B cell (primary cell): ENCODE measurements at regions not wholly inside any gene's neighbourhood (a gene's known extent, or its start where the extent isn't known, plus 50 kb on each side); places are given as distances from the start of the nearest gene placed in this dataset.

Experiments
- ATAC-seq: fragments of 200-7000 bp; cut with Tn5 transposase; one replicate; pipeline ENCODE4 v1.10.0; 2021; ENCODE audit warnings: low read depth, mild to moderate bottlenecking, moderate number of reproducible peaks, moderate library complexity
- CTCF ChIA-PET: fragments of 350-600 bp; sonication (Branson Sonifier 250); formaldehyde crosslinking; loops from one replicate; lab custom pipeline; 2021; ENCODE audit warnings: antibody characterized with exemption, inconsistent platforms; lab: Charles Lee
- POLR2A ChIA-PET: fragments of 350-600 bp; sonication (Branson Sonifier 250); formaldehyde crosslinking; loops from one replicate; lab custom pipeline; 2021; ENCODE audit warnings: antibody characterized with exemption; lab: Charles Lee
- DNase-seq: peaks from one replicate; pipeline ENCODE4 v3.0.0; 2013
- H2AFZ ChIP-seq: 2 replicates; pipeline ENCODE4 v1.6.1; 2012; ENCODE audit warnings: mild to moderate bottlenecking, low read depth, low read length; ENCODE audit not compliant: insufficient read depth, poor library complexity, severe bottlenecking
- H3K27ac ChIP-seq, 2 donors: 1 replicate in 1 of 2; 2 replicates in 1 of 2; pipeline ENCODE4 v1.5.1; 2012 to 2013; ENCODE audit warnings: low read length in 2 of 2, mild to moderate bottlenecking in 2 of 2, moderate library complexity in 1 of 2
- H3K27me3 ChIP-seq, 4 experiments: fragments of 200-600 bp in 1 of 4; sonication (generic) in 1 of 4; replicated peaks in 1 of 4; 1 replicate in 2 of 4; 2 replicates in 2 of 4; pipeline versions ENCODE4 v1.6.1 to v1.7.0; 2013 to 2016; ENCODE audit warnings: low read length in 3 of 4, mild to moderate bottlenecking in 2 of 4, mixed read lengths in 1 of 4, moderate library complexity in 1 of 4; ENCODE audit not compliant: insufficient read depth in 4 of 4, control insufficient read depth in 3 of 4; ENCODE audit errors: control extremely low read depth in 1 of 4
- H3K36me3 ChIP-seq, 2 experiments: replicated peaks in 1 of 2; 1 replicate in 1 of 2; 2 replicates in 1 of 2; pipeline versions ENCODE4 v1.6.1 to v1.7.1; 2013; ENCODE audit warnings: low read length in 1 of 2; ENCODE audit not compliant: insufficient read depth in 2 of 2, control insufficient read depth in 1 of 2; ENCODE audit errors: control extremely low read depth in 1 of 2, extremely low read depth in 1 of 2
- H3K4me1 ChIP-seq, 2 donors: fragments of 200-600 bp in 1 of 2; sonication (generic) in 1 of 2; 1 replicate in 1 of 2; 2 replicates in 1 of 2; pipeline versions ENCODE4 v1.5.1 to v1.6.1; 2013 to 2017; ENCODE audit warnings: low read length in 2 of 2; ENCODE audit not compliant: control insufficient read depth in 2 of 2, insufficient read depth in 2 of 2
- H3K4me2 ChIP-seq: replicated peaks from 2 replicates; pipeline ENCODE3; 2012; ENCODE audit warnings: mild to moderate bottlenecking, low read depth, low read length; ENCODE audit not compliant: poor library complexity, severe bottlenecking
- H3K4me3 ChIP-seq, 5 experiments: fragments of 200-600 bp in 1 of 5; sonication (generic) in 1 of 5; 1 replicate in 3 of 5; 2 replicates in 2 of 5; pipeline versions ENCODE4 v1.5.1 to v1.7.0; 2011 to 2016; ENCODE audit warnings: low read length in 4 of 5, mild to moderate bottlenecking in 4 of 5, low read depth in 2 of 5, control low read depth in 1 of 5, moderate library complexity in 1 of 5; ENCODE audit not compliant: insufficient read depth in 1 of 5; ENCODE audit errors: control extremely low read depth in 1 of 5, extremely low read depth in 1 of 5
- H3K79me2 ChIP-seq: fragments of 200-600 bp; sonication (generic); one replicate; pipeline ENCODE4 v1.6.0; 2016; ENCODE audit warnings: low read length; ENCODE audit not compliant: control insufficient read depth, insufficient read depth
- H3K9ac ChIP-seq: fragments of 200-600 bp; sonication (generic); 2 replicates; pipeline ENCODE4 v1.6.1; 2017; ENCODE audit warnings: mild to moderate bottlenecking, low read length, moderate library complexity
- H3K9me3 ChIP-seq, 3 donors: one replicate each; pipeline versions ENCODE4 v1.6.1 to v1.7.1; 2013; ENCODE audit warnings: low read length in 2 of 3; ENCODE audit not compliant: control insufficient read depth in 2 of 3, insufficient read depth in 1 of 3; ENCODE audit errors: control extremely low read depth in 1 of 3
- H4K20me1 ChIP-seq: 2 replicates; pipeline ENCODE4 v1.6.0; 2012; ENCODE audit warnings: mild to moderate bottlenecking, low read length; ENCODE audit not compliant: insufficient read depth, control insufficient read depth, poor library complexity, severe bottlenecking
- H3K27ac Mint-ChIP-seq: one replicate; pipeline ENCODE4 v1.8.0; 2021; ENCODE audit warnings: mixed read lengths
- H3K27me3 Mint-ChIP-seq: one replicate; pipeline ENCODE4 v1.8.0; 2021; ENCODE audit warnings: mixed read lengths
- H3K4me1 Mint-ChIP-seq: one replicate; pipeline ENCODE4 v1.8.0; 2021; ENCODE audit warnings: mixed read lengths
- H3K4me3 Mint-ChIP-seq: one replicate; pipeline ENCODE4 v1.8.0; 2021; ENCODE audit warnings: mixed read lengths
- H3K9me3 Mint-ChIP-seq: one replicate; pipeline ENCODE4 v1.8.0; 2022; ENCODE audit warnings: mixed read lengths; ENCODE audit not compliant: insufficient read depth
- CTCF ChIP-seq: fragments of 200-600 bp; IDR thresholded peaks from one replicate; pipeline ENCODE4 v1.8.0; 2022; ENCODE audit warnings: antibody characterized with exemption, mild to moderate bottlenecking
- EZH2 ChIP-seq: IDR thresholded peaks from 2 replicates; pipeline ENCODE4 v1.6.1; 2012; ENCODE audit warnings: borderline replicate concordance, low read depth, mild to moderate bottlenecking, moderate library complexity, low read length; ENCODE audit not compliant: insufficient read depth, poor library complexity, severe bottlenecking
- WGBS: methylation state at CpG from one replicate; pipeline ENCODE4 v1.1.5; 2013; ENCODE audit warnings: missing lambda C conversion rate; ENCODE audit not compliant: insufficient coverage; 5-methylcytosine and 5-hydroxymethylcytosine counted together
- intact Hi-C: fragments of 100-400 bp; cut with micrococcal nuclease; formaldehyde crosslinking; loops from one replicate; pipeline ENCODE4 v1.10.0; 2022

DNA sequence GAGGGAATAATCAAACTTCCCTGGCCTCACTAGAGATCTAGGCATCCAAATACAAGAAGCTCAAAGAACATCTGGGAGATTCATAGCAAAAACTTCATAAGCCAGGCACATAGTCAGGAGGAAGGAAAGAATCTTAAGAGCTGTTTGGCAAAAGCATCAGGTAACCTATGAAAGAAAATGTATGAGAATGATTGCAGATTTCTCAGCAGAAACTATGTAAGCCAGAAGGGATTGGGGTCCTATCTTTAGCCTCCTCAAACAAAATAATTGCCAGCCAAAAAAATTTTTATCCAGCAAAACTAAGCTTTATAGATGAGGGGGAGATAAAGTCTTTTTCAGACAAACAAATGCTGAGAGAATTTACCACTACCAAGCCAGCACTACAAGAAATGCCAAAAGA lies 1036.3 kb downstream of the TBL1XR1 start:
- H2AFZ ChIP-seq: no peak overlapping the region
- Mint-ChIP-seq H3K27ac (no peak overlapping the region), H3K4me3 (no peak overlapping the region), H3K4me1 (no peaks in the 10 kb centered on the region), H3K27me3 (no peaks in the 10 kb centered on the region), H3K9me3 (peaks cover 4% of the 10 kb centered on the region)
- H3K27me3 ChIP-seq: no peaks in the 10 kb centered on the region
- no peak overlapping the region for H3K4me2 ChIP-seq
- H4K20me1 ChIP-seq: no peaks in the 10 kb centered on the region
- ChIA-PET POLR2A (no interaction called here), CTCF (no interaction called here)
- TF ChIP-seq CTCF (no peak), EZH2 (no peak)
- H3K79me2 ChIP-seq: no peaks in the 10 kb centered on the region
- DNase-seq (no peak), ATAC-seq (no peak)
- no peak overlapping the region for H3K27ac ChIP-seq
- H3K36me3 ChIP-seq: no peaks in the 10 kb centered on the region
- H3K4me1 ChIP-seq: no peaks in the 10 kb centered on the region
- no peak overlapping the region for H3K9ac ChIP-seq
- H3K4me3 ChIP-seq: no peak overlapping the region
- H3K9me3 ChIP-seq: peaks cover 1 to 3% (median 3%) of the 10 kb centered on the region in 3 donors
- intact Hi-C loops: no loop called here

- ATAC-seq: no peak
- Histone ChIP-seq H3K79me2 (no peaks in the 10 kb centered on the region), H3K4me2 (no peak overlapping the region), H3K4me3 (no peak overlapping the region), H4K20me1 (no peaks in the 10 kb centered on the region), H3K4me1 (no peaks in the 10 kb centered on the region), H2AFZ (no peak overlapping the region), H3K9ac (no peak overlapping the region), H3K36me3 (no peaks in the 10 kb centered on the region), H3K27me3 (no peaks in the 10 kb centered on the region), H3K27ac (no peak overlapping the region), H3K9me3 (peaks cover 1 to 3% (median 3%) of the 10 kb centered on the region in 3 donors)
- no peak overlapping the region for H3K27ac Mint-ChIP-seq
- no peaks in the 10 kb centered on the region for H3K4me1 Mint-ChIP-seq
- no peak for DNase-seq
- TF ChIP-seq EZH2 (no peak), CTCF (no peak)
- ChIA-PET CTCF (no interaction called here), POLR2A (no interaction called here)
- 69% methylated on average over 2 of the region's 2 CpGs for WGBS
- H3K9me3 Mint-ChIP-seq: peaks cover 4% of the 10 kb centered on the region
- no peak overlapping the region for H3K4me3 Mint-ChIP-seq
- no peaks in the 10 kb centered on the region for H3K27me3 Mint-ChIP-seq
- intact Hi-C loops: no loop called here
Measured at GRCh38 chr3:176159796-176160195, 1037.5 kb downstream of the TBL1XR1 start.
